ENCODE measurements at regions not wholly inside any gene's neighbourhood (a gene's known extent, or its start where the extent isn't known, plus 50 kb on each side); places are given as distances from the start of the nearest gene placed in this dataset.

DNA sequence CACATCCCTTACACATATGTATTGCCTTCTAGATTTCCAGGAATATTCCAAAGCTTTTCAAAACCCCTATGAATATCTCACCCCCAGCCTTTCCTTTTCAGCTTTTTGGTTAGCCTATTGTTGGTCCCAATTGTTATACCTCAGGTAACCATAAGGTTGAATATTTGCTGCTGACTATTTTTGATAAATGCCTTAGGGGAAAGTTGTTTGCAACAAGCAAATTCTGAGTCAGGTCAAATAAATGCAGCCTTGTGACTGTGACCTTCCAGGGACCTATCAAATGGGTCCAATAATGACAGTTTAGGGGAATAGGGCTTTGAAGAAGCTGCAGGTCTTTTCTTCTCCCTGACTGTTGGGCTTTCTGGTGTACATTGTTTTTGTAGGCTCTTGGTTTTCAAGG, 699.7 kb downstream of the NTRK3 start:
- TF ChIP-seq CTCF (IDR thresholded peaks at IDR 0.05), result no peak
- no peak for TF ChIP-seq ZFX (IDR thresholded peaks at IDR 0.05; ENCODE audit: borderline replicate concordance)

Measured in 22Rv1 (cell line).